GM12891 (cell line): ENCODE measurements at regions not wholly inside any gene's neighbourhood (a gene's known extent, or its start where the extent isn't known, plus 50 kb on each side); places are given as distances from the start of the nearest gene placed in this dataset.

Source experiments
- POLR2A ChIP-seq: IDR thresholded peaks from 2 replicates; pipeline ENCODE4 v1.6.1; 2011; ENCODE audit warnings: low read depth, low read length, control low read depth
- POLR2AphosphoS5 ChIP-seq: IDR thresholded peaks from 2 replicates; pipeline ENCODE4 v1.6.1; 2011; ENCODE audit warnings: low read depth, low read length, control low read depth
- SPI1 ChIP-seq: IDR thresholded peaks from 2 replicates; pipeline ENCODE4 v1.6.1; 2011; ENCODE audit warnings: low read depth, low read length, control low read depth

DNA sequence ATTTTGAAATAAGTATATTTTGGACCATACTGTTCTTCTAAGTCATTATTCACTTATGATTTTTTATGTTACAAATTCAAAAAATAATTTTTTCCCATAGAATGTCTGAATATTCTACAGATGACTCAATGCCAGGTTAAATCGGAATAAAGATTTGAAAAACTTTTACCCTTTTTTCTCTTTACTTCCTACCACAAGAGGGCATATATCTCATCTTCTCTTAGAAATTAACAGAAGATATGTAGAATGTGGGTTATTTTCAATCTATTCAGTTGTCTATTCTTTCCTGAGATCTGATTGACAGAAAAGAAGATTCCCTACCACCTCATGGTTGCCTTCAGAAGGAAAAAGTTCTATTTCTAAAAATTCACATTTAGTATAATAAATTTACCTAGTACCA is 53.0 kb upstream of the KITLG start:
- no peak for TF ChIP-seq POLR2A
- no peak for TF ChIP-seq POLR2AphosphoS5
- TF ChIP-seq SPI1: no peak
